ENCODE measurements at regions not wholly inside any gene's neighbourhood (a gene's known extent, or its start where the extent isn't known, plus 50 kb on each side); places are given as distances from the start of the nearest gene placed in this dataset.

GRCh38 chr2:12270876-12271588, 445.7 kb upstream of the TRIB2 start:
- TF ChIP-seq CTCF (IDR thresholded peaks at IDR 0.05) (no peak), POLR2A (IDR thresholded peaks at IDR 0.05) (no peak)
